Coronary artery (tissue), 2 donors: ENCODE measurements at regions not wholly inside any gene's neighbourhood (a gene's known extent, or its start where the extent isn't known, plus 50 kb on each side); places are given as distances from the start of the nearest gene placed in this dataset.
"Not testable (repeated sequence)": the region's sequence is repeated elsewhere in the genome, so short reads cannot be mapped to it uniquely, and the experiment has no call there.

Source experiments
- DNase-seq: peaks from one replicate; pipeline ENCODE4 v3.0.0-alpha.2; 2017; ENCODE audit warnings: low spot score
- H3K27ac ChIP-seq, 2 donors: fragments of 200-600 bp; sonication (generic); one replicate each; pipeline ENCODE4 v1.5.1; 2016 to 2019
- H3K4me3 ChIP-seq: fragments of 200-600 bp; sonication (generic); 2 replicates; pipeline ENCODE4 v1.5.1; 2016; ENCODE audit warnings: mild to moderate bottlenecking, moderate library complexity
- CTCF ChIP-seq: fragments of 200-600 bp; sonication (generic); IDR thresholded peaks from one replicate; pipeline ENCODE4 v1.5.1; 2019; ENCODE audit warnings: antibody characterized with exemption

GRCh38 chr2:142395291-142395690 is 264.5 kb upstream of the LRP1B start:
- H3K27ac ChIP-seq: no peak overlapping the region
- no peak for DNase-seq
- TF ChIP-seq CTCF: no peak

GRCh38 chr2:142380372-142380771 is 249.6 kb upstream of the LRP1B start:
- DNase-seq: no peak
- no peak for TF ChIP-seq CTCF
- no peak overlapping the region for H3K27ac ChIP-seq
- no peak overlapping the region for H3K4me3 ChIP-seq

More at GRCh38 chr2:142395291-142395690, 264.5 kb upstream of the LRP1B start:
- no peak overlapping the region for H3K4me3 ChIP-seq

- not testable (repeated sequence) for DNase-seq, H3K27ac ChIP-seq, H3K4me3 ChIP-seq
These were observed 231.3 kb upstream of the LRP1B start for GRCh38 chr2:142362069-142362468.

DNA sequence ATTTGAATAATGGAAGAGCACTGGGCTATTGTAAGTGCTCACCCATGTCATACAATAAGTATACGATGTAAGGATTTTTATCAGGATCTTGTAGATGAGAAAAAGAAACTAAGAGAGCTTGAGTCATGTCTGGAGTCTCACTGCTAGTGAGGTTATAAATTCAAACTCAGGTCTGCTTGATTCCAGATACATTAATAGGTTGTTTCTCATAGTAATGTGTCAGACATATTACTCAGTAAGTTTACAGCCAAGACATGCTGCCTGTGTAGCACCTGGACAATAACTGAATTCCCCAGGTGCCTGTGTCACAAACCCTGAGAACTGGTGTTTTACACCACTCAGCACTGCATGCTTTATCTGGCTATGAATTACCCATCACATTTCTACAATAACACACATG is 216.9 kb upstream of the LRP1B start:
- Histone ChIP-seq H3K4me3 (no peak overlapping the region), H3K27ac (no peak overlapping the region)
- DNase-seq: no peak
- no peak for TF ChIP-seq CTCF

DNA sequence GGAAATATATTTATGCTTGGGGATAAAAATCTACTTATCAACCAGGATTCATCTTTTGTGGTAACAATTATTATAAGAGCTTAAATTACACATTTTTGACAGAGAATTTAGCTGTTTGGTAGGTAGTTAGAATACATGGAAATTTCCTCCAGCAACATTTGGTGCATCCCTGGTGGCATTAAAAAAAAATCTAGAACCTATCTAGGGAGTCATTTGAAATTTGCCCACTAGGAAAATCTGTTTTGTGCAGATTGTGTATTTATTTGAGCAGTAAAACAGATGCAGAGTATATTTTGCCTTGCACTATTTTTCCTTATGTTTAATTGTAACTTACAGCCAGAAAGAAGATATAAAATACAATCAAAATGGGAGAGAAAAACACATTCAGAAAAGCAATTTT is 208.4 kb upstream of the LRP1B start:
- Histone ChIP-seq H3K4me3 (no peak overlapping the region), H3K27ac (no peak overlapping the region)
- no peak for DNase-seq
- TF ChIP-seq CTCF: no peak

DNA sequence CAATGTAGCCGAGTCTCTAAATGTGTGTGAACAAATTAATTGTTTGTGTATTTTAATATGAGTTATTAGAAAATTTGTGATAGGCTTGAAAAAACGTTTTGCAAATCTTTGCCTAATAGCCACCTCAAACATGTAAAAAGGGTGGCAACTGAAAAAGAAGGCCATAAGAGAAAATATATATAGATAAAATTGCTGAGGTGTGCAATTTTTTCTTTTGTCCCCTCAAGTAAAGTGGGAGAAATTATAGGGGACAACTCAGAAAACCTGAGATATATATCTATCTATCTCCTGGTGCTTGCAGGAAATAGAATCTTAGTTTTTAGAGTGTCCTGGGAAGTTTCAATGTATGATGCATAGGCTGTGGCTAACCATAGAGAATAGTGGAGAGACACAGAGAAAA is 201.4 kb upstream of the LRP1B start:
- DNase-seq: no peak
- no peak for TF ChIP-seq CTCF
- Histone ChIP-seq H3K27ac (no peak overlapping the region), H3K4me3 (no peak overlapping the region)

DNA sequence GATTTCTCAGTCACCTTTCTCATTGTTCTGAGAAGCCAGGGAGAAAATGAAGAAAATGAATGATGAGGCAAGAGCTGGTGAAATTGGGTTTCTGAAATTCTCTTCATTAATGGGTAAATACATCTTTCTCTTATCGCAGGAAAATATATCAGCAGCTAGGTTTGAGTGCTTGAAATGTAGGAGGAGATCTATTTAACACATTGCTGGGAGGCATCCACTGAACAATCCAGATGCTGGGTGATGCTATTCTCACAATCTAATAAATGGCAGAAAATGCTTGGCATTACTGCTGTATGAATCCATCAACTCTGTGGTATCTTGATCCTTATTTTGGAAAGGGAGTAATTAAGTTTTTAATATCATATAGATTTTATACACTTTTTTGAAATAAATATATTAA is 199.6 kb upstream of the LRP1B start:
- Histone ChIP-seq H3K27ac (no peak overlapping the region), H3K4me3 (no peak overlapping the region)
- TF ChIP-seq CTCF: no peak
- no peak for DNase-seq

- DNase-seq: no peak
These were observed 195.1 kb upstream of the LRP1B start for GRCh38 chr2:142325870-142326269.

More at GRCh38 chr2:142325870-142326269, 195.1 kb upstream of the LRP1B start:
- TF ChIP-seq CTCF: no peak
- Histone ChIP-seq H3K4me3 (no peak overlapping the region), H3K27ac (no peak overlapping the region)
